ENCODE measurements at regions not wholly inside any gene's neighbourhood (a gene's known extent, or its start where the extent isn't known, plus 50 kb on each side); places are given as distances from the start of the nearest gene placed in this dataset.

GRCh38 chr2:117027646-117028045, 786.8 kb upstream of the DDX18 start:
- no peak overlapping the region for H2BK20ac ChIP-seq (ENCODE audit: low read length)
- no peak overlapping the region for H3K14ac ChIP-seq (ENCODE audit: insufficient read length)
- H3K27ac ChIP-seq (ENCODE audit: low read depth, low read length): no peak overlapping the region
- DNase-seq (ENCODE audit: low read depth in 1 of 2, low spot score in 2 of 2): no peak
- no peaks in the 10 kb centered on the region for H3K79me1 ChIP-seq (ENCODE audit: low read depth, low read length)
- no peak overlapping the region for H2AK5ac ChIP-seq (ENCODE audit: low read depth, low read length)
- H3K23me2 ChIP-seq (ENCODE audit: low read depth, low read length): no peaks in the 10 kb centered on the region
- no peak overlapping the region for H3K4ac ChIP-seq (replicated peaks; ENCODE audit: insufficient read length, low read depth, low read length)
- no peaks in the 10 kb centered on the region for H3K27me3 ChIP-seq (replicated peaks in 1 of 4; ENCODE audit: control insufficient read depth in 3 of 4, extremely low read depth in 1 of 4, insufficient read depth in 3 of 4, low read length in 3 of 4)
- no peak overlapping the region for H3K56ac ChIP-seq (replicated peaks; ENCODE audit: insufficient read length, low read depth, low read length)
- H3K18ac ChIP-seq (ENCODE audit: extremely low read depth, low read length): no peak overlapping the region
- H3K9ac ChIP-seq (replicated peaks in 1 of 4; ENCODE audit: extremely low read depth in 1 of 4, low read depth in 3 of 4, low read length in 3 of 4): no peak overlapping the region
- H3K4me1 ChIP-seq (replicated peaks in 1 of 4; ENCODE audit: control insufficient read depth in 3 of 4, insufficient read depth in 4 of 4, low read length in 3 of 4): no peaks in the 10 kb centered on the region
- no peaks in the 10 kb centered on the region for H3K79me2 ChIP-seq (ENCODE audit: control insufficient read depth in 1 of 2, insufficient read depth in 2 of 2, low read length in 2 of 2)
- no peak overlapping the region for H3K23ac ChIP-seq (ENCODE audit: insufficient read length)
- no peak overlapping the region for H4K8ac ChIP-seq (ENCODE audit: extremely low read depth, insufficient read depth, low read length)
- no peak overlapping the region for H2BK12ac ChIP-seq (ENCODE audit: low read depth, low read length)
- 98% methylated on average over 6 of the region's 6 CpGs; no CpG with 5 or more reads in 1 of the 2 experiments for WGBS, 2 experiments (ENCODE audit: extremely low coverage in 1 of 2, insufficient coverage in 1 of 2, insufficient read length in 1 of 2, insufficient replicate concordance in 2 of 2, low coverage in 1 of 2, low lambda C conversion rate in 2 of 2, missing lambda C conversion rate in 1 of 2)
- ChIA-PET POLR2A (ENCODE audit: partially characterized antibody) (no interaction called here), CTCF (ENCODE audit: partially characterized antibody) (no interaction called here)
- no peak overlapping the region for H2BK5ac ChIP-seq (ENCODE audit: low read depth, low read length)
- TF ChIP-seq TBP (IDR thresholded peaks at IDR 0.05; ENCODE audit: low read depth, low read length): no peak
- no peak for TF ChIP-seq POLR2A (IDR thresholded peaks at IDR 0.05; ENCODE audit: control extremely low read depth in 1 of 2, low read depth in 2 of 2, low read length in 2 of 2)
- no peak for TF ChIP-seq CHD1 (IDR thresholded peaks at IDR 0.05; ENCODE audit: low read depth, low read length)
- no peak for TF ChIP-seq SP2 (IDR thresholded peaks at IDR 0.05; ENCODE audit: low read length)
- TF ChIP-seq EGR1 (IDR thresholded peaks at IDR 0.05; ENCODE audit: borderline replicate concordance, low read depth, low read length): no peak
- no peak for TF ChIP-seq KDM5A (IDR thresholded peaks at IDR 0.05; ENCODE audit: low read length)
- TF ChIP-seq RXRA (IDR thresholded peaks at IDR 0.05; ENCODE audit: insufficient read depth, low read depth, low read length): no peak
- TF ChIP-seq MAX (IDR thresholded peaks at IDR 0.05): no peak
- TF ChIP-seq, protein P1, sequence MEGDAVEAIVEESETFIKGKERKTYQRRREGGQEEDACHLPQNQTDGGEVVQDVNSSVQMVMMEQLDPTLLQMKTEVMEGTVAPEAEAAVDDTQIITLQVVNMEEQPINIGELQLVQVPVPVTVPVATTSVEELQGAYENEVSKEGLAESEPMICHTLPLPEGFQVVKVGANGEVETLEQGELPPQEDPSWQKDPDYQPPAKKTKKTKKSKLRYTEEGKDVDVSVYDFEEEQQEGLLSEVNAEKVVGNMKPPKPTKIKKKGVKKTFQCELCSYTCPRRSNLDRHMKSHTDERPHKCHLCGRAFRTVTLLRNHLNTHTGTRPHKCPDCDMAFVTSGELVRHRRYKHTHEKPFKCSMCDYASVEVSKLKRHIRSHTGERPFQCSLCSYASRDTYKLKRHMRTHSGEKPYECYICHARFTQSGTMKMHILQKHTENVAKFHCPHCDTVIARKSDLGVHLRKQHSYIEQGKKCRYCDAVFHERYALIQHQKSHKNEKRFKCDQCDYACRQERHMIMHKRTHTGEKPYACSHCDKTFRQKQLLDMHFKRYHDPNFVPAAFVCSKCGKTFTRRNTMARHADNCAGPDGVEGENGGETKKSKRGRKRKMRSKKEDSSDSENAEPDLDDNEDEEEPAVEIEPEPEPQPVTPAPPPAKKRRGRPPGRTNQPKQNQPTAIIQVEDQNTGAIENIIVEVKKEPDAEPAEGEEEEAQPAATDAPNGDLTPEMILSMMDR (IDR thresholded peaks at IDR 0.05; ENCODE audit: control extremely low read depth in 1 of 3, insufficient read depth in 1 of 3, low read depth in 1 of 3, low read length in 3 of 3): no peak
- no peak for TF ChIP-seq CTBP2 (IDR thresholded peaks at IDR 0.05; ENCODE audit: borderline replicate concordance, insufficient read depth, insufficient read length, low read length)
- H3K9me3 ChIP-seq (ENCODE audit: insufficient read depth in 2 of 2, low read depth in 1 of 2, low read length in 1 of 2): no peaks in the 10 kb centered on the region
- H3K4me2 ChIP-seq (ENCODE audit: insufficient read depth in 1 of 2, low read depth in 2 of 2, low read length in 2 of 2): no peak overlapping the region
- FAIRE-seq: no peak
- H4K5ac ChIP-seq (ENCODE audit: insufficient read length, low read depth, low read length): no peak overlapping the region
- H2BK15ac ChIP-seq (ENCODE audit: low read length): no peak overlapping the region
- H2AFZ ChIP-seq (ENCODE audit: low read length): no peak overlapping the region
- no peaks in the 10 kb centered on the region for H3K36me3 ChIP-seq (ENCODE audit: control insufficient read depth in 2 of 4, insufficient read depth in 4 of 4, low read length in 3 of 4)
- H4K20me1 ChIP-seq (replicated peaks in 1 of 2; ENCODE audit: control insufficient read depth in 1 of 2, insufficient read depth in 2 of 2, low read length in 2 of 2): no peaks in the 10 kb centered on the region
- H3K4me3 ChIP-seq (ENCODE audit: extremely low read depth in 1 of 4, insufficient read depth in 2 of 4, low read depth in 3 of 4, low read length in 4 of 4): no peak overlapping the region
- no peak overlapping the region for H2BK120ac ChIP-seq (replicated peaks; ENCODE audit: low read depth, low read length)
- H4K91ac ChIP-seq (replicated peaks; ENCODE audit: insufficient read length, low read length): no peak overlapping the region
